ENCODE measurements at regions not wholly inside any gene's neighbourhood (a gene's known extent, or its start where the extent isn't known, plus 50 kb on each side); places are given as distances from the start of the nearest gene placed in this dataset.

GRCh38 chr3:3286014-3286413 lies 106.5 kb upstream of the CRBN start:
- H3K27me3 ChIP-seq, result no peaks in the 10 kb centered on the region
- no peaks in the 10 kb centered on the region for H3K9me3 ChIP-seq
- H3K4me1 ChIP-seq, result no peaks in the 10 kb centered on the region
- TF ChIP-seq CTCF (IDR thresholded peaks at IDR 0.05) (no peak), EP300 (IDR thresholded peaks at IDR 0.05; ENCODE audit: low read depth) (no peak), POLR2AphosphoS5 (IDR thresholded peaks at IDR 0.05) (no peak), POLR2A (IDR thresholded peaks at IDR 0.05) (no peak)
- no peak overlapping the region for H3K27ac ChIP-seq
- no peak for DNase-seq
- in situ Hi-C loops (cut with MboI; ENCODE audit: low pct_ligation_motif_present in 1 of 4, low pct_unique_long_range_greater_than_20kb in 1 of 4, low sequenced_read_pairs in 3 of 4) (no loop called here), intact Hi-C loops (cut with DNase I; ENCODE audit: low total_unique reads) (no loop called here)
- WGBS, 2 donors (ENCODE audit: low coverage in 1 of 2), result 57 to 62% methylated on average over 2 of the region's 2 CpGs
- no peak overlapping the region for H3K4me3 ChIP-seq
- no peaks in the 10 kb centered on the region for H3K36me3 ChIP-seq

- no peaks in the 10 kb centered on the region for H3K27me3 ChIP-seq
- H3K9me3 ChIP-seq, result no peaks in the 10 kb centered on the region
- intact Hi-C loops (cut with DNase I; ENCODE audit: low total_unique reads), result no loop called here
- no peaks in the 10 kb centered on the region for H3K4me1 ChIP-seq
- no peak for DNase-seq
- TF ChIP-seq POLR2A (IDR thresholded peaks at IDR 0.05) (no peak), CTCF (IDR thresholded peaks at IDR 0.05) (no peak), EP300 (IDR thresholded peaks at IDR 0.05; ENCODE audit: low read depth) (no peak), POLR2AphosphoS5 (IDR thresholded peaks at IDR 0.05) (no peak)
- no peak overlapping the region for H3K27ac ChIP-seq
- no peaks in the 10 kb centered on the region for H3K36me3 ChIP-seq
- no peak overlapping the region for H3K4me3 ChIP-seq
- in situ Hi-C loops (cut with MboI; ENCODE audit: low pct_ligation_motif_present in 1 of 4, low pct_unique_long_range_greater_than_20kb in 1 of 4, low sequenced_read_pairs in 3 of 4), result no loop called here
- 63 to 65% methylated on average over 2 of the region's 2 CpGs for WGBS, 2 donors (ENCODE audit: low coverage in 1 of 2)
These were observed 101.5 kb upstream of the CRBN start for GRCh38 chr3:3281024-3281423.

- no peak for TF ChIP-seq EP300 (IDR thresholded peaks at IDR 0.05; ENCODE audit: low read depth)
- TF ChIP-seq CTCF (IDR thresholded peaks at IDR 0.05), result no peak
- TF ChIP-seq POLR2AphosphoS5 (IDR thresholded peaks at IDR 0.05), result no peak
- TF ChIP-seq POLR2A (IDR thresholded peaks at IDR 0.05), result no peak
- no peaks in the 10 kb centered on the region for H3K9me3 ChIP-seq
- in situ Hi-C loops (cut with MboI; ENCODE audit: low pct_ligation_motif_present in 1 of 4, low pct_unique_long_range_greater_than_20kb in 1 of 4, low sequenced_read_pairs in 3 of 4) (no loop called here), intact Hi-C loops (cut with DNase I; ENCODE audit: low total_unique reads) (no loop called here)
- 58 to 75% methylated on average over 1 of the region's 1 CpG for WGBS, 2 donors (ENCODE audit: low coverage in 1 of 2)
- no peak for DNase-seq
- H3K27me3 ChIP-seq, result no peaks in the 10 kb centered on the region
- H3K27ac ChIP-seq, result no peak overlapping the region
- H3K4me1 ChIP-seq, result no peaks in the 10 kb centered on the region
- no peaks in the 10 kb centered on the region for H3K36me3 ChIP-seq
- H3K4me3 ChIP-seq, result no peak overlapping the region
These were observed 100.9 kb upstream of the CRBN start for GRCh38 chr3:3280396-3280795.

- no peaks in the 10 kb centered on the region for H3K27me3 ChIP-seq
- WGBS, 2 donors (ENCODE audit: low coverage in 1 of 2), result 0 to 27% methylated on average over 1 of the region's 1 CpG
These were observed 98.6 kb upstream of the CRBN start for GRCh38 chr3:3278073-3278472.

More at GRCh38 chr3:3278073-3278472, 98.6 kb upstream of the CRBN start:
- in situ Hi-C loops (cut with MboI; ENCODE audit: low pct_ligation_motif_present in 1 of 4, low pct_unique_long_range_greater_than_20kb in 1 of 4, low sequenced_read_pairs in 3 of 4), result no loop called here
- no peaks in the 10 kb centered on the region for H3K36me3 ChIP-seq
- H3K4me3 ChIP-seq, result no peak overlapping the region
- intact Hi-C loops (cut with DNase I; ENCODE audit: low total_unique reads), result no loop called here
- no peaks in the 10 kb centered on the region for H3K9me3 ChIP-seq
- TF ChIP-seq POLR2A (IDR thresholded peaks at IDR 0.05), result no peak
- TF ChIP-seq CTCF (IDR thresholded peaks at IDR 0.05), result no peak
- TF ChIP-seq POLR2AphosphoS5 (IDR thresholded peaks at IDR 0.05), result no peak
- TF ChIP-seq EP300 (IDR thresholded peaks at IDR 0.05; ENCODE audit: low read depth), result no peak
- H3K4me1 ChIP-seq, result no peaks in the 10 kb centered on the region
- no peak for DNase-seq
- H3K27ac ChIP-seq, result no peak overlapping the region

Measured in transverse colon (tissue), 4 donors.